ENCODE measurements at regions not wholly inside any gene's neighbourhood (a gene's known extent, or its start where the extent isn't known, plus 50 kb on each side); places are given as distances from the start of the nearest gene placed in this dataset.

- DNase-seq: peak; percentile 77
Observed at GRCh38 chr15:38696790-38697495, 132.3 kb upstream of the RASGRP1 start.

- no peak for DNase-seq
Observed at GRCh38 chr15:38698254-38698653, 133.6 kb upstream of the RASGRP1 start.

GRCh38 chr15:38699633-38700230 lies 135.1 kb upstream of the RASGRP1 start:
- peak; percentile 76 for DNase-seq

- no peak for DNase-seq
Observed at GRCh38 chr15:38701149-38701548, 136.5 kb upstream of the RASGRP1 start.

DNA sequence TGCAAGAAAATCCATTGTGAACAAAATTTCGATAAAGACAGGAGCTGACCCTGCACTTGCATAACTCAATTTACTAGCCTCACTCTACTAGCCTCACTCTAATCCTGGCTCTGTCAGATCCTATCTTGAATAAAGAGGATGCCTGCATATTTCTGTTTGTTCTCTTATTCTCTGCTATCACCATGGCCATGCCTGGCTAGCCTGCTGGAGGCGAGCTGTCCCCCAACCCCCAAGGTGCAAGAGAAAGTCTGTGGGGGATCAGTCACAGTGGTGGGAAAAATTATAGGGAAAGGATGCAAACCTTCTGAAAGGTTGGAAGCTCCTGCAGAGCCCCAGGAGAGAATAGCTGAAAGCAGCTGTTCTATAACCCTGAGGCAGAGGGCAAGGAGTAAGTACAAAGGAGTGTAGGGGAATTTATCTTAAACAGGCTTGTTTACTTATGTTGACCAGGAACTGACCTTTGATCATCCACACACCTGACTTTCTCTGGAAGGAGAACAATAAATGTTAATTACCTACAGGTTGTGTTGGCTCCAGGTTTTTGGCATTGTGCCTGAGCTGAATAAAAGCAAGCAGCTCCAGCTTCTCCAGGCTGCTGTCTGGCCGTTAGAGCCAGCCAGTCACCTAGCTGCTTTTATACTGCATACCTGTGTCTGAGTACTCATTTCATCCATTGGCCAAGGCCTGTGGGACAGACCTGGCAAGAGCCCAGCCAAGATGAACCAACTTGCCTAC lies 137.7 kb upstream of the RASGRP1 start:
- no peak for DNase-seq

GRCh38 chr15:38705436-38706219 lies 141.0 kb upstream of the RASGRP1 start:
- peak; percentile 16 for DNase-seq

GRCh38 chr15:38706956-38707355 lies 142.3 kb upstream of the RASGRP1 start:
- DNase-seq: no peak

GRCh38 chr15:38707802-38708671 lies 143.4 kb upstream of the RASGRP1 start:
- DNase-seq: peak; percentile 72

GRCh38 chr15:38708672-38709180 lies 144.1 kb upstream of the RASGRP1 start:
- peak; percentile 17 for DNase-seq

GRCh38 chr15:38709196-38709595 lies 144.6 kb upstream of the RASGRP1 start:
- no peak for DNase-seq

- no peak for DNase-seq
Observed at GRCh38 chr15:38714309-38715072, 149.9 kb upstream of the RASGRP1 start.

DNA sequence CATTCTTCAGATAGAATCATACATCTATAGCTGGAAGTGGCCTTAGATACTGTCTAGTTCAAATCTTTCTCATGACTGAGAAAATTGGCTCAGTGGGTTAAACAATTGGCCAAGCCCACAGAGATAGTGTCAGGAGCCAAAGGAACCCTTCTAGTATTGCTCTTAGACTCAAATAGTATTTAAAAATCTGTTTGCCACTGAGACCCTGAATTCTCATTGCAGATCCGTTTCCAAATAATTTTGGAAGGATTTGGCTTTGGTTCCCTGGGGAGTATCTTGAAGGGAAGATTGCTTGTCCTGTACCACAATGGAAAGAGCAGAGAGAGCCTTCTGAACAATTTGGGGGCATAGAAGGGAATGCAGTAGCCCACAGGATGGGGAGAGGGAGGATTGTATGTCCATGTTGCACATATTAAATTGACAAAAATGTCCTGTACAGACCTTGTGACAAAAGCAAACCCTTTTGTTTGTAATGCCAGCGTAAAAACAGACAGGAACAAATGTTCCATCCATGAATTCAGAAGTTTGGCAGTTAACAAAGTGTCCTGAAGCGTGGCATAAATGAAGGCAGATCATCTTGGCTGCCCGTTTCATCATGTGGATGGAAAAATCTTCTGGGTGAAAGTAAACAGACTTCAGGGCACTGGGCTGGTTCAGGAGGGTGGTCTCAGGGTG lies 156.4 kb upstream of the RASGRP1 start:
- DNase-seq: no peak

- DNase-seq: no peak
Observed at GRCh38 chr15:38721568-38721945, 156.9 kb upstream of the RASGRP1 start.

- DNase-seq: no peak
Observed at GRCh38 chr15:38722236-38722635, 157.6 kb upstream of the RASGRP1 start.

DNA sequence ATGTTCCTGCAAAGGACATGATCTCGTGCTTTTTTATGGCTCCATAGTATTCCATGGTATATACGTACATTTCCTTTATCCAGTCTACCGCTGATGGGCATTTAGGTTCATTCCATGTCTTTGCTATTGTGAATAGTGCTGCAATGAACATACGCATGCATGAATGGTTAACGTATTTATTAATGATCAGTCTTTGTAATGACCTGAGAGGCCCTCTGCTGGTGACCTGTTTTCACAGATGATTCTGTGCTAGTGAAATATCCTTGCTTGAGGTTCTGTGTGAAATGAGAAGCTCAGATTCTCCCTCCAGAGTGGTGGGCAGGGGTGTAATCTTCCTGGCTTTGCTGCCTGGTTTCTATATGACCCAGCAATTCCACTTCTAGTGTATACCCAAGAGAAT lies 160.2 kb upstream of the RASGRP1 start:
- no peak for DNase-seq

DNA sequence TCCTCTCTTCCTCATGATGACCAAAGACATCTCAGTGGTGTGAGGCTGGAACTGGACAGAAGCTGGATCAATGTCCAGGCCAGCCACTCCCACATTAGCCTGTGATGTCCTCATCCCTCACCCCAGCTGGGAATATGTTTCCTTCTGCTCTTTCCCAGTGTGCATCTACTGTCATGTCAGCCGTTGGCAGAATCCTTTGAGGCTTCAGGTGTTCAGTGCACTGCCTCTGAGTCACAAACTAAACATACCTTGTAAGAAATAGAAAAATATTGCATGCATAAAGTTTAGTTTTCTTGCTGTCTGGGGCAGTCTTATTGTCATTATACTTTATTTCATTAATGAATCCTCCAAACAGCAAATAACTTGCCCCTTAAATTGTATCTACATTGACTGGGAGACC lies 161.6 kb upstream of the RASGRP1 start:
- no peak for DNase-seq

GRCh38 chr15:38733331-38733730 lies 168.7 kb upstream of the RASGRP1 start:
- no peak for DNase-seq

DNA sequence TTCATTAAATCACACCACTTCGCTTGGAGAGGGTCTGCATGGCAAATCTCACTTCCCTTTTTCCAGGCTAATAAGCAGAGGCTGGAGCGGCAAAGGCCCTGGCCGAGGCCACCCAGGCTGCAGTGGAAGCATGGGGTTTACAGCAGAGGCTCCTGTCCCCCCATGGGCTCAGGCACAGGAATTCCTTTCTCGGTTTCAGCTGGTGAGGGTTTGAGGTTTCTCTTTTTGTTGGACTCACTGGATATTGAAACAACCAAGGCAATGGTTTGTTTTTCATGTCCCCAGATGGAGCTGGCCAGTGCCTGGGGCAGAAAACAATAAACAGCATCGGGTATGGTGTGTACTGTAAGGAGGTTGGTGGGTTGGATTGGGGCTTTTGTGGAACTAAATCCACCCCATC lies 175.6 kb upstream of the RASGRP1 start:
- DNase-seq: no peak

DNA sequence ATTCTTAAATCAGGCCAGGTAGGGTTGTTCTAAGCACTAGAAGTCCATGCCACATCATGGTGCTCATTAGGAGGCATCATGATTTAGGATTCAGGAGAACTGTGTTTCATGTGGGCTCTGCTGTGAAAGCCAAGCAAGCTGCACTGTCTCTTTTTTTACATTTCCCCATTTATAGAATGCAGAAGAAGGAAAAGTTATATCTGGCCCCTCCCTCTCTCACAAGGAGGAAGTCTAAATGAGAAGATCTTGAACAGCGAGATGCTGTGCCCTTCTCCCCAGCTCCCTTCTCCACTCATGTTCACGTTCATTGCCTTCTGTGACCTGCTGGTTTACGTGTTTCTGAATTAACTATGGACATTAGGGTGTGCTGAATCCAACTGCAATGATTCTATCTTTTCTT lies 178.5 kb upstream of the RASGRP1 start:
- DNase-seq: no peak

DNA sequence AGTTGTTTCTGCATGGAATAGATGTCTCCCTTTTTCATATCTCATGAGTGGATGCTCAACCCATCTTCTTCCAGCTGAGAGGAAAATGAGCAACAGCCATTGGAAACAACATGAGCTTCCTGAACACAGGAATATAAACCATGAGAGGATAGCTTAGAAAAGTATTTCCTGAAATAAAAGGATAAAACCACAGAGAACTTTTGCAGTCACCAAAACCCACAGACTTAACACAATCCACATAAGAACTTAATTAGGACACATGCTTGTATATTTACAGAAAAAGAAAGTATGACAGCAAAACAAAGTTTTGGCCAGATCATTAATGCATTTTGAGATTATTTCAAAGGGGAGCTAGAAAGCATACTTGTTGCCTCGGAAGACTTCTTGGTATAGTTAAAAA lies 180.5 kb upstream of the RASGRP1 start:
- no peak for DNase-seq

DNA sequence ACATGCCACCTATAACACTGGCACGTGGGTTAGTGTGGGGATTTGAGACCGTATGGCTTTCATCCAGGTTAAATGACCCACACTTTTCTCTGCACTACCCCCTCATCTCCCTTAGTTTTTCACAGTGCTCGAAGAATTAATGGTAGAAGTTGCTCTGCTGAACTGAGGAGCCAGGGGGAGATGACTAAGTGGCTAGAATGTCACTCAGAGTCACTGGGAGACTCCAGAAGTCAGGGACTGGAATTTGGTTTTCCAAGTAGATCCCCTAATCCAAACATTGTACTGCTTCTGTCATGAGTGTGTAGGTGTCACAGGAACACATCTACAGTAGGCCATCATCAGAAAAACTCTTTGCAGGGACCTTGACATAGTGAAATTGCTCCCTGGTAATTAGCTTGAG lies 181.0 kb upstream of the RASGRP1 start:
- no peak for DNase-seq

All from NCI-H82 (cell line).